Right cardiac atrium (tissue), 5 donors: ENCODE measurements at regions not wholly inside any gene's neighbourhood (a gene's known extent, or its start where the extent isn't known, plus 50 kb on each side); places are given as distances from the start of the nearest gene placed in this dataset.

Source experiments
- ATAC-seq, 2 donors: fragments of 200-7000 bp; cut with Tn5 transposase; one replicate each; pipeline versions ENCODE4 v1.8.0 to v1.9.1; 2020; ENCODE audit warnings: moderate library complexity in 2 of 2, mild to moderate bottlenecking in 1 of 2
- DNase-seq, 3 donors: peaks; one replicate each; pipeline ENCODE4 v3.0.0-alpha.2; 2020
- H3K27ac ChIP-seq: one replicate; pipeline ENCODE4 v1.5.1; 2013; ENCODE audit warnings: mild to moderate bottlenecking, low read length, control low read depth, moderate library complexity
- H3K27me3 ChIP-seq: one replicate; pipeline ENCODE4 v1.6.1; 2013; ENCODE audit not compliant: control insufficient read depth, insufficient read depth
- H3K4me1 ChIP-seq: one replicate; pipeline ENCODE4 v1.6.1; 2013; ENCODE audit warnings: low read length; ENCODE audit not compliant: control insufficient read depth, insufficient read depth
- H3K4me3 ChIP-seq: one replicate; pipeline ENCODE4 v1.5.1; 2013; ENCODE audit warnings: low read length, control low read depth
- H3K9me3 ChIP-seq: one replicate; pipeline ENCODE4 v1.6.1; 2013; ENCODE audit warnings: low read length; ENCODE audit not compliant: control insufficient read depth
- WGBS: extraction: QIAGEN DNeasy Blood & Tissue Kit; methylation state at CpG from one replicate; pipeline ENCODE4 v1.1.7; 2013; 5-methylcytosine and 5-hydroxymethylcytosine counted together
- intact Hi-C, 4 donors: fragments of 100-400 bp; cut with DNase I; formaldehyde crosslinking; loops; one replicate each; pipeline versions ENCODE4 v1.11.0 to v1.14.0; 2022 to 2023
- donor health status: healthy with polysubstance abuse.
- donor health status: DM: no; HTN: yes; CAD: no.
- donor health status: DM: no; HTN: no; CAD: no.
- donor health status: DM: no; HTN: yes; CAD: no; lungs with severe emphysema.
- donor health status: DM: yes; HTN: yes; CAD: no.

DNA sequence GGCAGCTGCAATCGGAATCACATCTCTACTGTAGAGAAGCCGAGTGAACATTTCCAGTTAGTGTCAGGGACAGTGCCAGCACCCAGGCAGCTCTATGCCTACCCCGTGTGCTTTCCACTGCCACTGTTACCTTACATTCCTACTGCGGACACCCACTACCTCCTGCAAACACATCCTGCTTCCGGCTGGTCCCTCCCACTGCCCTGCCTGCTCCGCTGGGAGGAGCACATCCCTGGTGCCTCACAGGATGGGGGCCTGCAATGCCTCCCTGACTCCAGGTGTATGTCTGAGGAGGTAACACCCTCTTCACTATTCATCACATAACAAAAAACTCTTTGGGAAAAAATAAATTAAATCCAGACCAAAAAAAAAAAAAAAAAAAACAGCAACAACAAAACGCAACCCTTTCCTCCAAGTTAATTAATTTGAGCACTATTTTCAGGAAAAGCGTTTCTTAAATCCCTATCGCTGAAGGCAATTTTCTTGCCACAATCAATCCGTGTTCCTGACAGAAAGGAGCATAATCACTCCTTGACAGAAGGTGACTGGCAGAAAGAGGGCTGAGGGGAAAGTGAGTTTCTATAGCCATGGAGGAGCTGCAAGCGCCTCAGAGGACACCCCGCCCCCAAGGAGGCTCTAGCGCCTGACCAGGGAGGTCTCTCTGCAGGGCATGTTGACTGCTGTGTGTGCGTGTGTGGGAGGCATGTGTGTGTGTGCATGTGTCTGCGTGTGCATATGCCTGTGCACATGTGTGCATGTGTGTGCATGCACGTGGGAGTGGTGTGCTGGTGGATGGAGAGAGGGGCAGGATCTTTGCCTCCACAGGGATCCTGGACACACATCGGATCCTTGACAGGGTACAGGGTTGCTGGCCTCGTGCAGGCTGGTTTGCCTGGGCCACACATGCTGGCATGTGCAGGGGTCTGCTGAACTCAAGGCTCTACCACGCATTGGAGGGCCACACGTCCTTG lies 134.8 kb upstream of the NTM start:
- H3K4me1 ChIP-seq = no peaks in the 10 kb centered on the region
- H3K9me3 ChIP-seq = no peaks in the 10 kb centered on the region
- H3K27ac ChIP-seq = no peak overlapping the region
- H3K4me3 ChIP-seq = no peak overlapping the region
- no peaks in the 10 kb centered on the region for H3K27me3 ChIP-seq
- WGBS = 69% methylated on average over 20 of the region's 20 CpGs
- DNase-seq (no peak), ATAC-seq (no peak)
- intact Hi-C loops = no loop called here

DNA sequence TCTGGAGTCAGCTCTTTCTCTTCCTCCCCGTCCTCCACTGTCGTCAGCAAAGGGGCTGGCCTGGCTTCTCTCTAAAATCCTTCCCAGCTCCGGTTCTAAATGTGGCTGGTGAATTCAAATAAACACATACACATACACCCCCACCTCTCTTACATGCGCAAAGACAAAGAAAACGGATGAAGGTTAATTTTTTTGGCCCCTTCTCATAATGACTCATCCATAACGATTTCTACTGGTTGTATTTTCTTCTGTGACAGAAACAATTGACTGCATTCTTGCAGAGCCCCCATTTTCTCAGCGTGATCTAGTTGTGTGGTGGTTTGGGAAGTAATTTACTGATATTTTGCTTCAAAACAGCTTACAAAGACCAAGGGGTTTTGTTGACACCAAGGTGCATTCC lies 130.0 kb upstream of the NTM start:
- H3K27me3 ChIP-seq = no peaks in the 10 kb centered on the region
- WGBS = 67% methylated on average over 7 of the region's 7 CpGs

DNA sequence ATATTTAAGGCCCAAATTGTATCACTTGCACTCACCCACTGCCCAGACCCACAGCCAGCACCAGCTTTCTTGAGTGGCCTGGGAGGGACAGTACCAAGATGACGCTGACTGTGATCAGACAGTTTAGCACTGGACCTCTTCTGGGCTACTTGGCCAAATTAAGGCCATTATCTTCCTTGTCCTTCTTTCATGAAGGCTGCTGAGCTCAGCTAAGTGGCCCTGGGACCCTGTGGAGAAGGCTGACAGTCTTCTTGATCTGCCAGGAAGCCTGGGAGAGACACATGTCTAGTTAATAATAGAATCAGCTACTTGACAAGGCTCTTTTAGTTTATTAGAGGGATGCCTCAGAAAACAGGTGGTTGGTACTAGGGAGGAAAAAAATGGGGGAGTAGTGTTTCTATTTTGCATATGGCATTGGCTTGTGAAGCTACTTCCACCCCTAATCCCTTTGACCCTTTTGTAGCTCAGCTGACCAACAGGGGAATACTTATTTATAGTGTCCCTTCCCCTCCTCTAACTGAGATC lies 127.9 kb upstream of the NTM start:
- H3K27ac ChIP-seq = no peak overlapping the region
- no peak for DNase-seq
- no peaks in the 10 kb centered on the region for H3K4me1 ChIP-seq
- intact Hi-C loops = no loop called here
- H3K27me3 ChIP-seq = no peaks in the 10 kb centered on the region
- no peaks in the 10 kb centered on the region for H3K9me3 ChIP-seq
- no peak for ATAC-seq
- WGBS = 80% methylated on average over 1 of the region's 1 CpG
- no peak overlapping the region for H3K4me3 ChIP-seq

More for the DNA sequence above, 130.0 kb upstream of the NTM start:
- Histone ChIP-seq H3K4me3 (no peak overlapping the region), H3K27ac (no peak overlapping the region), H3K4me1 (no peaks in the 10 kb centered on the region), H3K9me3 (no peaks in the 10 kb centered on the region)
- intact Hi-C loops = no loop called here
- ATAC-seq = no peak
- DNase-seq = no peak

DNA sequence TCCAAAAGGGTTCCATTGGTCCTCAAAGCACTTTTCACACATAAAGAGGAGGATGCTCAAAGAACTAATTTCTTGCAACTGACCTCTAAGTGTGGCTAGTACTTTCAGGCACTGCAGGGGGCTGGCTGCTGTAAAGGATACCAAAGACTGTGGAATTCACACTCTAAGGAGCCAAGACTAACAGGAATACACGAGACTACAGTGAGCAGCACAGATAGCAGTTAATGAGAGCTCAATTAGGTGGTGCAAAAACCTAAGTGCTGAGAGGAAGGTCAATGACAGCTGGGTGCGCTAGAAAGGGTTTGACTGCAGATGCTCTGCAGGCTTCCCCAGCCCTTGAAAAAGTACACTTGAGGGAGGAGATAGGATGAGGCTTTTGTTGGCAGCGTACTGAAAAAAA lies 124.3 kb upstream of the NTM start:
- DNase-seq (no peak), ATAC-seq (peak in 1 of 2 donors; percentile 31)
- WGBS = 12% methylated on average over 3 of the region's 3 CpGs
- Histone ChIP-seq H3K4me1 (no peaks in the 10 kb centered on the region), H3K9me3 (no peaks in the 10 kb centered on the region), H3K4me3 (no peak overlapping the region), H3K27me3 (no peaks in the 10 kb centered on the region), H3K27ac (no peak overlapping the region)
- intact Hi-C loops = loop anchor here in 1 of 4 donors (5.0 kb wide), 1 partner anchor 261 kb away; no protein-coding TSS in a partner anchor

DNA sequence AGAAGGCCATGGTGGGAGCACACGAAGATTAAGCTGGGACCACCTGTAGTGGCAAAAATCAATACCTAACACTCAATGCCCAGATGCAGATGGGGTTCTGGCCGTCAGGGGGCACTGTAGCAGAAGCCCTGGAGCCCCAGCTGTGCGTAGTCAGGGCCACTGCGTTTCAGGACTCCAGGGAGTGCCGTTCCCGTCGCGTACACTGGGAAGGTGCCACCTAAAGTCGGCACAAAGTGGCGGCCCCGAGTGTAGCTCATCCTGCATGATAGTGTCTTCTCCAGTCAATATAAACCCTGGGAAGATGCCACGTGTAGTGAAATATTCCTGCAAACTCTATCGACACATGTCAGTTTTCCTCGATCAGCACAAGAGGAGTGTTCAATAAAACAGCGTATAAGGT lies 123.8 kb upstream of the NTM start:
- Histone ChIP-seq H3K27me3 (no peaks in the 10 kb centered on the region), H3K4me1 (no peaks in the 10 kb centered on the region), H3K27ac (no peak overlapping the region), H3K9me3 (no peaks in the 10 kb centered on the region), H3K4me3 (no peak overlapping the region)
- WGBS = 13% methylated on average over 15 of the region's 15 CpGs
- peak; percentile 18 to 65 (median 54) for DNase-seq
- peak in 1 of 2 donors; percentile 63 for ATAC-seq
- intact Hi-C loops = loop anchor here in 1 of 4 donors (5.0 kb wide), 1 partner anchor 261 kb away; no protein-coding TSS in a partner anchor

DNA sequence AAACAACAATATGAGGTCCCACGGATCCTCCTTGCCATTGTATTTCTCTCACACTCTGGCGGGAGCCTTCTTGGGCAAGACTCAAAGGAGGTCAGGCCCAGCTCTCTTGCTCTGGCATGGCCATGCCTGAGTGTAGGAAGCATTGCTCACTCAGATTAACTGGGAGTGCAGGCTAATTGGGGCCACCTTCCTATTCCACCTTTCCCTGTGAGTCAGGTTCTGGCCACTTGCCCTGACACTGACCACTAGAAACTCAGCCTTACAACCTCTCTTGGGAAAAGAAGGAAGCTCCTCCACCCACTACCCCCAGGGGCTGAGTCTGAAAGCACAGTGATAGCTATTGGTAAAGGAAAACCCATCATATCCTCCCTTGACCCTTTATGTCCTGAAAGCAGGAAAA lies 121.8 kb upstream of the NTM start:
- H3K9me3 ChIP-seq = no peaks in the 10 kb centered on the region
- H3K27me3 ChIP-seq = no peaks in the 10 kb centered on the region
- H3K4me3 ChIP-seq = no peak overlapping the region
- no peak for ATAC-seq
- no peak for DNase-seq
- 82% methylated on average over 2 of the region's 2 CpGs for WGBS
- intact Hi-C loops = loop anchor here in 1 of 4 donors (5.0 kb wide), 1 partner anchor 259 kb away; no protein-coding TSS in a partner anchor
- H3K4me1 ChIP-seq = no peaks in the 10 kb centered on the region
- no peak overlapping the region for H3K27ac ChIP-seq

DNA sequence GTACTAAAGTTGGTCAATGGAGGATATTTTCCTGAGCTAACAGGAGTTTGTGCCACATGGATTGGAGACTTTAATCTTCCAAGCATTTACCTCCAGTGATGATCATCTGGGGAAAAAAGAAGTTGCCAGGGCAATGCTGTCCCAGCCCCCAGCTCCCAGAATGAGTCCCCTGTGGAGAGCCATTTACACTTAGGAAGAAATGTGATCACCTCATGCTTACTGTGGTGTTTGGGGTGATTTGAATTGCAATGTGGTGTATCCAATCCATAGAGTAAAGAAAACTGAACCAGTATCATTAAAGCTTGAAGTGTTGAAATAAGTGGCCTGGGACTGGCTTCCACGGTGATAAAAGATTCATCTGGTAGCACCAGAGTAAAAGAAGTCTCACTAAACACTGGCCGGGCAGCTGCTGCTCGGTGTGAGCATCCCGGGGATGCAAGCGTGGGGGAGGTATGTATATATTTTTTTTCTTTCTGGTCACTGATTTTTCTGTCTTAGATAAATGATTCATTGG lies 117.2 kb upstream of the NTM start:
- no peak overlapping the region for H3K4me3 ChIP-seq
- H3K27ac ChIP-seq = no peak overlapping the region
- no peaks in the 10 kb centered on the region for H3K4me1 ChIP-seq
- WGBS = 13% methylated on average over 5 of the region's 5 CpGs
- intact Hi-C loops = no loop called here
- DNase-seq (no peak), ATAC-seq (no peak)
- H3K9me3 ChIP-seq = no peaks in the 10 kb centered on the region
- no peaks in the 10 kb centered on the region for H3K27me3 ChIP-seq

DNA sequence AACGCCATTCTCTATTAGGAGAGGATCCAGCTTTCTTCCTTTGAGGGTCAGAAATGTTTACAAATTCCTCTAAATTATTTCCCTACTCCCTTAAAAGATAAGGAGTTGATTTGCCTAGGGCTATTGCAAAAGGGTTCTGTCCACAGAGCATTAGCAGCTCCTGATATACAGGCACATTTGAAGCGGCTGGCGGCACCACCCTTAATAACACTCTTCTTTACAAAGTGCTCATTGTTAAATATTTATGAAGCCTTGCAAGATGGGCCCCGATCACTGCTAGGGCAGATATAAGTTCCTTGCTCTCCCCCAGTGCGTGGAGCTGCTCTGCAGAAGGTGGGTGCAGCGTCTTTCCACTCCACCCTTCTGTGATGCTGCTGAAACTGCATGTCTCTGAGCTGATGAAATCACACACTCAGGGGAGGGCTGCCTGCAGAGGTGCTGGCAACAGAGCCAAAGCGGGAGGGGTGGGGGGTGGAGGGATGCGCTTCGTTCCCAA lies 116.7 kb upstream of the NTM start:
- intact Hi-C loops = no loop called here
- 13% methylated on average over 9 of the region's 9 CpGs for WGBS
- peak in 1 of 2 donors; percentile 47 for ATAC-seq

DNA sequence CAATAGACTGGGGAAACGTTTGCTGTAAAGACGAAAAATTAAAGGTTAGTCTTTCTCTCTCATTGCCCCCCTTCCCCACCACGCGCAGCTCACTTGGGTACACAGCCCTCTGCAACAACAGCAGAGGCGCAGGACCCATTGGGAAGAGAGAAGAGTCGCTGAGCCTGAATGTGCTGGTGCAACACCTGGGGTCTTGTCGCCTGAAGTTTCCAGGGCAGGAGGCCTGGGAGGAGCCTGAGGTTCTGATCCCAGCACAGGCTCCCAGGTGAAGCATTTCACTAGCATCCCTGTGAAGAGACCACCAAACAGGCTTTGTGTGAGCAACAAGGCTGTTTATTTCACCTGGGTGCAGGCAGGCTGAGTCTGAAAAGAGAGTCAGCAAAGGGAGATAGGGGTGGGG lies 116.2 kb upstream of the NTM start:
- DNase-seq = no peak
- WGBS = 38% methylated on average over 7 of the region's 7 CpGs
- no peak for ATAC-seq

More for the DNA sequence above, 116.7 kb upstream of the NTM start:
- Histone ChIP-seq H3K4me3 (no peak overlapping the region), H3K9me3 (no peaks in the 10 kb centered on the region), H3K4me1 (no peaks in the 10 kb centered on the region), H3K27ac (no peak overlapping the region), H3K27me3 (no peaks in the 10 kb centered on the region)
- DNase-seq = peak in 2 of 3 donors; percentile 55 to 65

DNA sequence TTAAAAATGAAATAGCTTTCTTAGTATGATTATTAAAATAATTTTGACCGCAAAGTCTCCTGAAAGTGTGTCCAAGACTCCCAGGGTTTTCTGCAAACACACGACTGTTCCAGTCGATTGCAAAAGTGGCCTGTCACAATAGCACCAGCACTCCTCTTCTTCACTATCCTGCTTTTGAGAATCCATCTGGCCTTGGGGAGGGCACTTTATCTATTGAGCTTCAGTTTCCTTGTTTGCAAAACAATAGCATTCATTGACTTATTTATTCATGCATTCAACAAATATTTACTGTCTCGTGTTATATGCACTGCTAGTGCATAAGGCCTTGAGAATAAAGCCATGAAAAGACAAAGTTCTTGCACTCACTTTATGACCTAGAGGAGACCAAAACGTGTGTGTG lies 96.2 kb upstream of the NTM start:
- H3K27me3 ChIP-seq = no peaks in the 10 kb centered on the region
- intact Hi-C loops = no loop called here
- ATAC-seq (no peak), DNase-seq (no peak)
- WGBS = 74% methylated on average over 5 of the region's 5 CpGs
- no peak overlapping the region for H3K4me3 ChIP-seq
- H3K4me1 ChIP-seq = no peaks in the 10 kb centered on the region
- no peak overlapping the region for H3K27ac ChIP-seq
- H3K9me3 ChIP-seq = no peaks in the 10 kb centered on the region

More for the DNA sequence above, 116.2 kb upstream of the NTM start:
- Histone ChIP-seq H3K27me3 (no peaks in the 10 kb centered on the region), H3K4me3 (no peak overlapping the region), H3K27ac (no peak overlapping the region), H3K4me1 (no peaks in the 10 kb centered on the region), H3K9me3 (no peaks in the 10 kb centered on the region)
- intact Hi-C loops = no loop called here

DNA sequence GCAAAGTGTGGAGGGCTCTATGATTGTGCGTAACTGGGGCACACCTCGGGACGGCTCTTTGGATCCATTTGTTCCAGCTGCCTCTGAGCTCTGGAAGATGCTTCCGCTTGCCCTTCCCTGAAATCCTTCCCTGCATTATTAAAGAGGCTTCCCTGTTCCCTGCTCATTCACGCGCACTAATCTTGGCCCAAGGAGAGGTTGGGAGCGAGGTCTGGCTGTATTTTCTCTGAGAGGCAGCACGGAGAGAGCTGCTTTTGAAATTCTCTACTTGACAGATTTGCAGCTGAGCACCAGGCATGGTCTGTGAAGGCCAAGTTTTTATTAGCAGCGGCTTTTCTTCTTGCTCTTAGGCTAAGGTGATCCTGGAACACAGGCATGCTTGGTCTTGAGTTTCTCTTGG lies 94.8 kb upstream of the NTM start:
- 68% methylated on average over 9 of the region's 9 CpGs for whole genome bisulfite sequencing
- H3K4me1 ChIP-seq = no peaks in the 10 kb centered on the region
- DNase-seq (no peak), ATAC-seq (no peak)
- no peaks in the 10 kb centered on the region for H3K9me3 ChIP-seq
- no peak overlapping the region for H3K27ac ChIP-seq
- H3K27me3 ChIP-seq = no peaks in the 10 kb centered on the region
- intact Hi-C loops = no loop called here
- H3K4me3 ChIP-seq = no peak overlapping the region
